Gastrocnemius medialis (tissue), 4 donors: ENCODE measurements at regions not wholly inside any gene's neighbourhood (a gene's known extent, or its start where the extent isn't known, plus 50 kb on each side); places are given as distances from the start of the nearest gene placed in this dataset.

ENCODE experiments used
- CTCF ChIP-seq, 5 experiments: fragments of 450-650 bp in 3 of 5; fragments of 200-600 bp in 2 of 5; sonication (generic) in 2 of 5; IDR thresholded peaks in 4 of 5; conservative IDR thresholded peaks in 1 of 5; 1 replicate in 4 of 5; 2 replicates in 1 of 5; pipeline ENCODE4 v1.5.1; 2016 to 2019; ENCODE audit warnings: antibody characterized with exemption in 5 of 5, mild to moderate bottlenecking in 3 of 5, moderate library complexity in 3 of 5
- POLR2A ChIP-seq, 2 donors: fragments of 450-650 bp; IDR thresholded peaks; one replicate each; pipeline ENCODE4 v1.6.1; 2017; ENCODE audit warnings: antibody characterized with exemption in 2 of 2, mild to moderate bottlenecking in 2 of 2, moderate library complexity in 2 of 2

- TF ChIP-seq CTCF (IDR thresholded peaks at IDR 0.05 in 4 of 5, conservative IDR thresholded peaks at IDR 0.05 in 1 of 5): no peak
- TF ChIP-seq POLR2A (IDR thresholded peaks at IDR 0.05): no peak
Measured at GRCh38 chr5:4570047-4570995, 569.8 kb upstream of the ADAMTS16 start.
